ENCODE measurements at regions not wholly inside any gene's neighbourhood (a gene's known extent, or its start where the extent isn't known, plus 50 kb on each side); places are given as distances from the start of the nearest gene placed in this dataset.

DNA sequence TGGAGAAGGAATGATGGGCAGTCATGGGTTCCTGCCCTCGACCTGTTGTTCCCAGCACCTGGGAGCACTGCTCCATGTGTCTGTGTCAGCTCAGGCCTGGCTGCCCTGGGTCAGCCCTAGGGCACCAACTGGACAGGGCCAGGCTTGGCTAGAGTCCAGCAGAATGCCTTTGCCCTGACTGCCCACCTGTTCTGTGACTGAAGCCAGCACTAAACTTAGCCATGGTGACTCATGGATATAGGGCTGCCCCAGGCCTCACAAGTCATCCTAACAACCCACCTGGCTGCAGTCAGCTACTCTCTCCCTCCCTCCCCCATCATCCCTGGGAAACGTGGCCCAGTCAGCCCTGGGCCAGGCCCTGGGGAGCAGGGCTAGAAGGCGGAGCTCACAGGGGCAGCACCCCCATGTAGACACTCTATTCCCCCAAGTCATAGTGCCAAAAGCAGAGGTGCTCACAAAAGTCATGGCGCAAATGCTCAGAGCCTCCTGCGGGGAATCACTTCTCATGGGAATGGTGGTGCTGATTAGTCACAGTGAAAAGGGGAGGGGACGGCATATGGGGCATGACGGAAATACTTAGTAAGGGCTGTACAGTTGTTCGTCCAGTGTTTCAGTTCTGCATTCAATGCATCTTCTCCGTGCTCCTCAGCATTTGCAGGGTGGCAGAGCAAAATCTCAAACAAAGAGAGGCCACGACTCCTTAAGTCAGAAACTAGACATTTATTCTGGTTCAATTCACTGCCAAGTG lies 52.0 kb upstream of the NTF3 start:
- Histone ChIP-seq H3K9me3 (no peaks in the 10 kb centered on the region), H3K27me3 (no peaks in the 10 kb centered on the region), H3K4me1 (no peaks in the 10 kb centered on the region), H3K36me3 (no peaks in the 10 kb centered on the region), H3K4me3 (no peak overlapping the region), H3K27ac (no peak overlapping the region)
- no peak for DNase-seq (ENCODE audit: extremely low spot score in 2 of 2)
- TF ChIP-seq POLR2AphosphoS5 (IDR thresholded peaks at IDR 0.05; ENCODE audit: insufficient read depth in 1 of 2, low read depth in 1 of 2), result no peak
- TF ChIP-seq, protein P1, sequence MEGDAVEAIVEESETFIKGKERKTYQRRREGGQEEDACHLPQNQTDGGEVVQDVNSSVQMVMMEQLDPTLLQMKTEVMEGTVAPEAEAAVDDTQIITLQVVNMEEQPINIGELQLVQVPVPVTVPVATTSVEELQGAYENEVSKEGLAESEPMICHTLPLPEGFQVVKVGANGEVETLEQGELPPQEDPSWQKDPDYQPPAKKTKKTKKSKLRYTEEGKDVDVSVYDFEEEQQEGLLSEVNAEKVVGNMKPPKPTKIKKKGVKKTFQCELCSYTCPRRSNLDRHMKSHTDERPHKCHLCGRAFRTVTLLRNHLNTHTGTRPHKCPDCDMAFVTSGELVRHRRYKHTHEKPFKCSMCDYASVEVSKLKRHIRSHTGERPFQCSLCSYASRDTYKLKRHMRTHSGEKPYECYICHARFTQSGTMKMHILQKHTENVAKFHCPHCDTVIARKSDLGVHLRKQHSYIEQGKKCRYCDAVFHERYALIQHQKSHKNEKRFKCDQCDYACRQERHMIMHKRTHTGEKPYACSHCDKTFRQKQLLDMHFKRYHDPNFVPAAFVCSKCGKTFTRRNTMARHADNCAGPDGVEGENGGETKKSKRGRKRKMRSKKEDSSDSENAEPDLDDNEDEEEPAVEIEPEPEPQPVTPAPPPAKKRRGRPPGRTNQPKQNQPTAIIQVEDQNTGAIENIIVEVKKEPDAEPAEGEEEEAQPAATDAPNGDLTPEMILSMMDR (IDR thresholded peaks at IDR 0.05), result no peak
- no peak for TF ChIP-seq POLR2A (IDR thresholded peaks at IDR 0.05)
- intact Hi-C loops (cut with DNase I), result no loop called here
